ENCODE measurements at regions not wholly inside any gene's neighbourhood (a gene's known extent, or its start where the extent isn't known, plus 50 kb on each side); places are given as distances from the start of the nearest gene placed in this dataset.

- Histone ChIP-seq H4K20me1 (ENCODE audit: control insufficient read depth, extremely low read depth, insufficient read depth, low read length) (no peaks in the 10 kb centered on the region), H3K4me2 (ENCODE audit: control insufficient read depth, extremely low read depth, insufficient read depth, low read depth, low read length) (no peak overlapping the region), H3K4me3 (ENCODE audit: control insufficient read depth in 2 of 3, extremely low read depth in 1 of 3, insufficient read depth in 2 of 3, low read depth in 1 of 3, low read length in 3 of 3) (no peak overlapping the region), H3K36me3 (ENCODE audit: control insufficient read depth in 2 of 2, extremely low read depth in 1 of 2, insufficient read depth in 2 of 2, low read length in 2 of 2) (no peaks in the 10 kb centered on the region), H3K9me3 (ENCODE audit: control insufficient read depth, low read depth, low read length) (no peaks in the 10 kb centered on the region), H3K79me2 (ENCODE audit: control insufficient read depth, insufficient read depth, low read length) (no peaks in the 10 kb centered on the region), H3K9me1 (ENCODE audit: control insufficient read depth, extremely low read depth, insufficient read depth, low read length) (no peaks in the 10 kb centered on the region), H3K9ac (ENCODE audit: control insufficient read depth, extremely low read depth, insufficient read depth, low read length) (no peak overlapping the region), H3K27ac (ENCODE audit: control insufficient read depth, insufficient read depth, low read length) (no peak overlapping the region), H3K4me1 (ENCODE audit: control insufficient read depth, extremely low read depth, insufficient read depth, low read length) (no peaks in the 10 kb centered on the region), H3K27me3 (ENCODE audit: control insufficient read depth, extremely low read depth, insufficient read depth, low read length) (no peaks in the 10 kb centered on the region), H2AFZ (ENCODE audit: control insufficient read depth, low read length) (no peak overlapping the region)
- dilution Hi-C loops (cut with MboI; ENCODE audit: extremely low pct_ligation_motif_present, low sequenced_read_pairs) = no loop called here
- TF ChIP-seq, protein P1, sequence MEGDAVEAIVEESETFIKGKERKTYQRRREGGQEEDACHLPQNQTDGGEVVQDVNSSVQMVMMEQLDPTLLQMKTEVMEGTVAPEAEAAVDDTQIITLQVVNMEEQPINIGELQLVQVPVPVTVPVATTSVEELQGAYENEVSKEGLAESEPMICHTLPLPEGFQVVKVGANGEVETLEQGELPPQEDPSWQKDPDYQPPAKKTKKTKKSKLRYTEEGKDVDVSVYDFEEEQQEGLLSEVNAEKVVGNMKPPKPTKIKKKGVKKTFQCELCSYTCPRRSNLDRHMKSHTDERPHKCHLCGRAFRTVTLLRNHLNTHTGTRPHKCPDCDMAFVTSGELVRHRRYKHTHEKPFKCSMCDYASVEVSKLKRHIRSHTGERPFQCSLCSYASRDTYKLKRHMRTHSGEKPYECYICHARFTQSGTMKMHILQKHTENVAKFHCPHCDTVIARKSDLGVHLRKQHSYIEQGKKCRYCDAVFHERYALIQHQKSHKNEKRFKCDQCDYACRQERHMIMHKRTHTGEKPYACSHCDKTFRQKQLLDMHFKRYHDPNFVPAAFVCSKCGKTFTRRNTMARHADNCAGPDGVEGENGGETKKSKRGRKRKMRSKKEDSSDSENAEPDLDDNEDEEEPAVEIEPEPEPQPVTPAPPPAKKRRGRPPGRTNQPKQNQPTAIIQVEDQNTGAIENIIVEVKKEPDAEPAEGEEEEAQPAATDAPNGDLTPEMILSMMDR (optimal IDR thresholded peaks at IDR 0.05 in 1 of 3, IDR thresholded peaks at IDR 0.05 in 1 of 3, conservative IDR thresholded peaks at IDR 0.05 in 1 of 3; ENCODE audit: extremely low read depth in 1 of 3, insufficient read depth in 2 of 3, low read length in 3 of 3) = no peak
- TF ChIP-seq EZH2 (IDR thresholded peaks at IDR 0.05; ENCODE audit: low read length) = no peak
- DNase-seq (ENCODE audit: low read depth, low spot score) (no peak), FAIRE-seq (no peak)
Measured at GRCh38 chr14:54282849-54283248, 114.0 kb upstream of the CDKN3 start.

GRCh38 chr14:54285030-54285429 is 111.8 kb upstream of the CDKN3 start:
- Histone ChIP-seq H3K9ac (ENCODE audit: control insufficient read depth, extremely low read depth, insufficient read depth, low read length) (no peak overlapping the region), H4K20me1 (ENCODE audit: control insufficient read depth, extremely low read depth, insufficient read depth, low read length) (no peaks in the 10 kb centered on the region), H3K9me1 (ENCODE audit: control insufficient read depth, extremely low read depth, insufficient read depth, low read length) (no peaks in the 10 kb centered on the region), H3K4me1 (ENCODE audit: control insufficient read depth, extremely low read depth, insufficient read depth, low read length) (no peaks in the 10 kb centered on the region), H3K4me2 (ENCODE audit: control insufficient read depth, extremely low read depth, insufficient read depth, low read depth, low read length) (no peak overlapping the region), H3K79me2 (ENCODE audit: control insufficient read depth, insufficient read depth, low read length) (no peaks in the 10 kb centered on the region), H2AFZ (ENCODE audit: control insufficient read depth, low read length) (no peak overlapping the region), H3K9me3 (ENCODE audit: control insufficient read depth, low read depth, low read length) (no peaks in the 10 kb centered on the region), H3K36me3 (ENCODE audit: control insufficient read depth in 2 of 2, extremely low read depth in 1 of 2, insufficient read depth in 2 of 2, low read length in 2 of 2) (no peaks in the 10 kb centered on the region), H3K27ac (ENCODE audit: control insufficient read depth, insufficient read depth, low read length) (no peak overlapping the region), H3K27me3 (ENCODE audit: control insufficient read depth, extremely low read depth, insufficient read depth, low read length) (no peaks in the 10 kb centered on the region), H3K4me3 (ENCODE audit: control insufficient read depth in 2 of 3, extremely low read depth in 1 of 3, insufficient read depth in 2 of 3, low read depth in 1 of 3, low read length in 3 of 3) (no peak overlapping the region)
- dilution Hi-C loops (cut with MboI; ENCODE audit: extremely low pct_ligation_motif_present, low sequenced_read_pairs) = no loop called here
- TF ChIP-seq, protein P1 (optimal IDR thresholded peaks at IDR 0.05 in 1 of 3, IDR thresholded peaks at IDR 0.05 in 1 of 3, conservative IDR thresholded peaks at IDR 0.05 in 1 of 3; ENCODE audit: extremely low read depth in 1 of 3, insufficient read depth in 2 of 3, low read length in 3 of 3) = no peak
- TF ChIP-seq EZH2 (IDR thresholded peaks at IDR 0.05; ENCODE audit: low read length) = no peak
- DNase-seq (ENCODE audit: low read depth, low spot score) = no peak
- no peak for FAIRE-seq
